MM.1S (cell line): ENCODE measurements at regions not wholly inside any gene's neighbourhood (a gene's known extent, or its start where the extent isn't known, plus 50 kb on each side); places are given as distances from the start of the nearest gene placed in this dataset.

Experiments used
- CTCF ChIP-seq: fragments of 300-600 bp; sonication (generic); IDR thresholded peaks from 2 replicates; pipeline ENCODE4 v1.5.1; 2016; ENCODE audit warnings: antibody characterized with exemption, low read length, mixed read lengths
- EZH2 ChIP-seq: fragments of 300-600 bp; sonication (generic); optimal IDR thresholded peaks from 2 replicates; pipeline ENCODE3; 2017; ENCODE audit warnings: low read depth, mild to moderate bottlenecking, antibody characterized with exemption, low read length, mixed read lengths
- EZH2phosphoT487 ChIP-seq: fragments of 300-600 bp; sonication (generic); IDR thresholded peaks from 2 replicates; pipeline ENCODE4 v1.6.1; 2018; ENCODE audit warnings: antibody characterized with exemption, low read length

GRCh38 chr10:52635651-52636050, 136.9 kb downstream of the MBL2 start:
- no peak for TF ChIP-seq CTCF
- no peak for TF ChIP-seq EZH2phosphoT487
- TF ChIP-seq EZH2 = no peak
